GM23338 (cell line): ENCODE measurements at regions not wholly inside any gene's neighbourhood (a gene's known extent, or its start where the extent isn't known, plus 50 kb on each side); places are given as distances from the start of the nearest gene placed in this dataset.

Experiments
- ATAC-seq: fragments of 200-7000 bp; cut with Tn5 transposase; 3 replicates; pipeline ENCODE4 v1.9.1; 2020
- DNase-seq: peaks from one replicate; pipeline ENCODE4 v3.0.0-alpha.2; 2015; ENCODE audit warnings: low spot score
- H2AFZ ChIP-seq: fragments of 200-600 bp; sonication (generic); 2 replicates; pipeline ENCODE4 v1.8.0; 2016; ENCODE audit warnings: antibody characterized with exemption, mild to moderate bottlenecking, moderate library complexity
- H3F3A ChIP-seq: fragments of 200-600 bp; sonication (generic); replicated peaks from 2 replicates; pipeline ENCODE4 v1.8.0; 2017; ENCODE audit warnings: antibody characterized with exemption, mixed run types, low read depth
- H3K27ac ChIP-seq: fragments of 200-600 bp; sonication (generic); 2 replicates; pipeline ENCODE4 v1.6.1; 2016; ENCODE audit warnings: low read depth
- H3K27me3 ChIP-seq: fragments of 200-600 bp; sonication (generic); 2 replicates; pipeline ENCODE4 v1.8.0; 2016; ENCODE audit warnings: mild to moderate bottlenecking, mixed run types, moderate library complexity; ENCODE audit not compliant: insufficient read depth
- H3K36me3 ChIP-seq: fragments of 200-600 bp; sonication (generic); 2 replicates; pipeline ENCODE4 v1.8.0; 2016; ENCODE audit warnings: mild to moderate bottlenecking; ENCODE audit not compliant: insufficient read depth
- H3K4me1 ChIP-seq: fragments of 200-600 bp; sonication (generic); 2 replicates; pipeline ENCODE4 v1.8.0; 2016; ENCODE audit warnings: mild to moderate bottlenecking, moderate library complexity; ENCODE audit not compliant: insufficient read depth
- H3K4me2 ChIP-seq: fragments of 200-600 bp; sonication (generic); 2 replicates; pipeline ENCODE4 v1.7.1; 2017; ENCODE audit warnings: mixed run types
- H3K4me3 ChIP-seq: fragments of 200-600 bp; sonication (generic); 2 replicates; pipeline ENCODE4 v1.6.1; 2016; ENCODE audit warnings: mixed run types
- H3K79me2 ChIP-seq: fragments of 200-600 bp; sonication (generic); replicated peaks from 2 replicates; pipeline ENCODE4 v1.8.0; 2017; ENCODE audit warnings: mild to moderate bottlenecking; ENCODE audit not compliant: insufficient read depth
- H3K9me2 ChIP-seq: fragments of 200-600 bp; sonication (generic); 2 replicates; pipeline ENCODE4 v1.8.0; 2017; ENCODE audit not compliant: insufficient read depth
- H4K20me1 ChIP-seq: fragments of 200-600 bp; sonication (generic); replicated peaks from 2 replicates; pipeline ENCODE4 v1.8.0; 2017; ENCODE audit warnings: mild to moderate bottlenecking; ENCODE audit not compliant: insufficient read depth
- H3K27ac Mint-ChIP-seq: 2 replicates; pipeline ENCODE4 v1.8.0; 2020; ENCODE audit warnings: inconsistent platforms, mild to moderate bottlenecking, moderate library complexity, mixed read lengths
- H3K27me3 Mint-ChIP-seq: 3 replicates; pipeline ENCODE4 v1.8.0; 2022; ENCODE audit warnings: low read depth, mild to moderate bottlenecking, moderate library complexity, mixed read lengths, inconsistent platforms; ENCODE audit not compliant: insufficient read depth, poor library complexity
- H3K36me3 Mint-ChIP-seq: 3 replicates; pipeline ENCODE4 v1.8.0; 2021; ENCODE audit warnings: low read depth, mild to moderate bottlenecking, inconsistent platforms, moderate library complexity, mixed read lengths
- H3K4me1 Mint-ChIP-seq: 3 replicates; pipeline ENCODE4 v1.8.0; 2020; ENCODE audit warnings: mild to moderate bottlenecking, inconsistent platforms, mixed read lengths
- H3K4me3 Mint-ChIP-seq: 3 replicates; pipeline ENCODE4 v1.8.0; 2021; ENCODE audit warnings: moderate library complexity, mild to moderate bottlenecking, inconsistent platforms, mixed read lengths
- H3K9me3 Mint-ChIP-seq: 3 replicates; pipeline ENCODE4 v1.8.0; 2020; ENCODE audit warnings: moderate library complexity, mild to moderate bottlenecking, inconsistent platforms, mixed read lengths
- CREB1 ChIP-seq: fragments of 250-450 bp; sonication (Bioruptor Pico); IDR thresholded peaks from 2 replicates; pipeline ENCODE4 v1.5.0; 2020; ENCODE audit warnings: low read depth, mild to moderate bottlenecking, moderate library complexity
- CTCF ChIP-seq, 2 experiments: fragments of 200-600 bp in 1 of 2; sonication (generic) in 1 of 2; conservative IDR thresholded peaks; 2 replicates each; pipeline versions ENCODE4 v1.5.1 to v1.6.1; 2016 to 2017; ENCODE audit warnings: antibody characterized with exemption in 2 of 2, low read depth in 2 of 2, mild to moderate bottlenecking in 2 of 2, moderate library complexity in 1 of 2
- ETS1 ChIP-seq: IDR thresholded peaks from 2 replicates; pipeline ENCODE4 v1.6.1; 2016; ENCODE audit warnings: antibody characterized with exemption
- EZH2 ChIP-seq: fragments of 200-600 bp; sonication (generic); IDR thresholded peaks from one replicate; pipeline ENCODE4 v1.8.0; 2017; ENCODE audit warnings: antibody characterized with exemption, mild to moderate bottlenecking, low read depth; ENCODE audit not compliant: unreplicated experiment
- EZH2phosphoT487 ChIP-seq: fragments of 200-600 bp; sonication (generic); IDR thresholded peaks from one replicate; pipeline ENCODE4 v1.8.1; 2018; ENCODE audit warnings: antibody characterized with exemption; ENCODE audit not compliant: unreplicated experiment
- POLR2AphosphoS5 ChIP-seq: IDR thresholded peaks from 2 replicates; pipeline ENCODE4 v1.6.1; 2016; ENCODE audit warnings: antibody characterized with exemption, low read depth
- REST ChIP-seq: IDR thresholded peaks from one replicate; pipeline ENCODE4 v1.6.1; 2018; ENCODE audit warnings: antibody characterized with exemption; ENCODE audit not compliant: unreplicated experiment
- STAT1 ChIP-seq: IDR thresholded peaks from one replicate; pipeline ENCODE4 v1.6.1; 2016; ENCODE audit warnings: antibody characterized with exemption; ENCODE audit not compliant: unreplicated experiment
- ZNF114 ChIP-seq: fragments of 250-450 bp; sonication (Bioruptor Pico); IDR thresholded peaks from 2 replicates; pipeline ENCODE4 v1.5.0; 2020; ENCODE audit warnings: mild to moderate bottlenecking, moderate library complexity
- ZNF462 ChIP-seq: fragments of 250-450 bp; sonication (Bioruptor Pico); IDR thresholded peaks from 2 replicates; pipeline ENCODE4 v1.5.0; 2020; ENCODE audit warnings: mild to moderate bottlenecking, moderate library complexity

GRCh38 chr13:38514575-38514974 lies 164.9 kb downstream of the UFM1 start:
- no peaks in the 10 kb centered on the region for H3K79me2 ChIP-seq
- no peak overlapping the region for H3K4me3 Mint-ChIP-seq
- H3K9me2 ChIP-seq = no peaks in the 10 kb centered on the region
- no peak overlapping the region for H3K4me2 ChIP-seq
- no peaks in the 10 kb centered on the region for H3F3A ChIP-seq
- H3K27ac Mint-ChIP-seq = no peak overlapping the region
- no peaks in the 10 kb centered on the region for H3K27me3 Mint-ChIP-seq
- H3K9me3 Mint-ChIP-seq = peaks cover 15% of the 10 kb centered on the region
- peaks cover 2% of the 10 kb centered on the region; the same call in 1 of the 2 replicates for H3K36me3 ChIP-seq
- peaks cover 13% of the 10 kb centered on the region for H3K36me3 Mint-ChIP-seq
- no peak overlapping the region for H3K4me3 ChIP-seq
- no peaks in the 10 kb centered on the region for H3K4me1 ChIP-seq
- 0 out of 2 replicates have a peak overlapping the region, but pooled peaks have one; percentile 12 for H2AFZ ChIP-seq
- H3K4me1 Mint-ChIP-seq = peaks cover 4% of the 10 kb centered on the region; the same call in 2 of the 3 replicates
- H3K27ac ChIP-seq = no peak overlapping the region
- no peaks in the 10 kb centered on the region for H3K27me3 ChIP-seq
- H4K20me1 ChIP-seq = no peaks in the 10 kb centered on the region
- ATAC-seq (peak; percentile 31; the same call in 1 of the 3 replicates), DNase-seq (no peak)
- TF ChIP-seq ZNF114 (no peak), CTCF (conservative IDR thresholded peaks at IDR 0.05; ENCODE audit: low read depth in 2 of 2) (no peak), STAT1 (no peak), POLR2AphosphoS5 (no peak), REST (no peak), CREB1 (CRISPR knock-in tag) (no peak), ZNF462 (CRISPR knock-in tag) (no peak), EZH2phosphoT487 (no peak), ETS1 (no peak), EZH2 (no peak)
